ENCODE measurements at regions not wholly inside any gene's neighbourhood (a gene's known extent, or its start where the extent isn't known, plus 50 kb on each side); places are given as distances from the start of the nearest gene placed in this dataset.
"Not testable (repeated sequence)": the region's sequence is repeated elsewhere in the genome, so short reads cannot be mapped to it uniquely, and the experiment has no call there.

DNA sequence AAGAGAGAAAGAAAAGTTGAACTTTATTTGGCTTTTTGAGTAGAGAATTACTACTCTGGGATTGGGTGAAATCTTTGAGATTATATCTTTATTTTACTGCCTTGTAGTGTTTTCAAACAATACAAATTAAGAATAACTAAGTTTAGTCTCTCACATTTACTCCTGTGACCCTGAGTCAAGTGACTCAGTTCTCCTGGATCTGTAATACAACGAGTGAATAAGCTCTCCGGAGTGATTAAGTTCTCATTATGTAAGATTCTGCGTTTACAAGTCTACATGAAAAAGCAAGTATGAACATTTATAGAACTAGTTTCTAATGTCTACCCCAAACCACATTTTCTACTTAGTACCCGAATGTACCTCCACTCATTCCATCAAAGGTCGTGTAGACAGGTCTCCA lies 165.5 kb upstream of the FOLH1 start:
- H3K4me3 ChIP-seq (ENCODE audit: low read length in 2 of 2); H2AK5ac ChIP-seq (ENCODE audit: low read depth, low read length); H2AFZ ChIP-seq (ENCODE audit: low read length); H3K27me3 ChIP-seq (ENCODE audit: control insufficient read depth in 3 of 3, insufficient read depth in 3 of 3, low read depth in 1 of 3, low read length in 3 of 3); H2BK5ac ChIP-seq (ENCODE audit: low read length); DNase-seq (ENCODE audit: low spot score); H2BK15ac ChIP-seq (ENCODE audit: low read length); H4K91ac ChIP-seq (ENCODE audit: low read depth, low read length, poor library complexity); H3K18ac ChIP-seq (ENCODE audit: low read length); H3K79me1 ChIP-seq (ENCODE audit: low read depth, low read length); H3K23ac ChIP-seq (ENCODE audit: low read depth, low read length, poor library complexity); H3K36me3 ChIP-seq (replicated peaks in 1 of 2; ENCODE audit: control insufficient read depth in 2 of 2, insufficient read depth in 2 of 2, low read length in 2 of 2); H3K9ac ChIP-seq (ENCODE audit: low read depth, low read length, poor library complexity); H3K14ac ChIP-seq (ENCODE audit: low read length); H2BK120ac ChIP-seq (ENCODE audit: low read depth, low read length); H2BK12ac ChIP-seq (ENCODE audit: low read length); H3K4me2 ChIP-seq (ENCODE audit: insufficient read depth, low read length, poor library complexity, severe bottlenecking); H3K4ac ChIP-seq (ENCODE audit: low read length); H3K27ac ChIP-seq (replicated peaks; ENCODE audit: low read length); H3K9me3 ChIP-seq (replicated peaks in 1 of 2; ENCODE audit: control insufficient read depth in 2 of 2, insufficient read depth in 1 of 2, low read depth in 1 of 2, low read length in 2 of 2); H4K8ac ChIP-seq (ENCODE audit: low read depth, low read length); H3K4me1 ChIP-seq (ENCODE audit: control insufficient read depth in 2 of 2, insufficient read depth in 1 of 2, low read depth in 1 of 2, low read length in 2 of 2): not testable (repeated sequence)
- no CpG with 5 or more reads among the region's 5 CpGs for WGBS, 2 donors (ENCODE audit: extremely low coverage in 2 of 2, insufficient read length in 2 of 2, insufficient replicate concordance in 1 of 2)

GRCh38 chr11:49373385-49373784 lies 165.0 kb upstream of the FOLH1 start:
- H2BK5ac ChIP-seq (ENCODE audit: low read length); H2BK15ac ChIP-seq (ENCODE audit: low read length); H2AFZ ChIP-seq (ENCODE audit: low read length); H3K4ac ChIP-seq (ENCODE audit: low read length); H3K4me1 ChIP-seq (ENCODE audit: control insufficient read depth in 2 of 2, insufficient read depth in 1 of 2, low read depth in 1 of 2, low read length in 2 of 2); DNase-seq (ENCODE audit: low spot score); H3K9ac ChIP-seq (ENCODE audit: low read depth, low read length, poor library complexity); H3K18ac ChIP-seq (ENCODE audit: low read length); H4K8ac ChIP-seq (ENCODE audit: low read depth, low read length); H3K4me3 ChIP-seq (ENCODE audit: low read length in 2 of 2); H2AK5ac ChIP-seq (ENCODE audit: low read depth, low read length); H2BK120ac ChIP-seq (ENCODE audit: low read depth, low read length); H4K91ac ChIP-seq (ENCODE audit: low read depth, low read length, poor library complexity); H3K23ac ChIP-seq (ENCODE audit: low read depth, low read length, poor library complexity); H3K27me3 ChIP-seq (ENCODE audit: control insufficient read depth in 3 of 3, insufficient read depth in 3 of 3, low read depth in 1 of 3, low read length in 3 of 3); H3K9me3 ChIP-seq (replicated peaks in 1 of 2; ENCODE audit: control insufficient read depth in 2 of 2, insufficient read depth in 1 of 2, low read depth in 1 of 2, low read length in 2 of 2); H3K27ac ChIP-seq (replicated peaks; ENCODE audit: low read length); H3K79me1 ChIP-seq (ENCODE audit: low read depth, low read length); H3K4me2 ChIP-seq (ENCODE audit: insufficient read depth, low read length, poor library complexity, severe bottlenecking); H2BK12ac ChIP-seq (ENCODE audit: low read length); H3K36me3 ChIP-seq (replicated peaks in 1 of 2; ENCODE audit: control insufficient read depth in 2 of 2, insufficient read depth in 2 of 2, low read length in 2 of 2); H3K14ac ChIP-seq (ENCODE audit: low read length): not testable (repeated sequence)

GRCh38 chr11:49372137-49372536 lies 163.7 kb upstream of the FOLH1 start:
- H2AK5ac ChIP-seq (ENCODE audit: low read depth, low read length); H2BK12ac ChIP-seq (ENCODE audit: low read length); H3K23ac ChIP-seq (ENCODE audit: low read depth, low read length, poor library complexity); H3K4me1 ChIP-seq (ENCODE audit: control insufficient read depth in 2 of 2, insufficient read depth in 1 of 2, low read depth in 1 of 2, low read length in 2 of 2); H3K36me3 ChIP-seq (replicated peaks in 1 of 2; ENCODE audit: control insufficient read depth in 2 of 2, insufficient read depth in 2 of 2, low read length in 2 of 2); H3K4me3 ChIP-seq (ENCODE audit: low read length in 2 of 2); H3K27me3 ChIP-seq (ENCODE audit: control insufficient read depth in 3 of 3, insufficient read depth in 3 of 3, low read depth in 1 of 3, low read length in 3 of 3); H3K79me1 ChIP-seq (ENCODE audit: low read depth, low read length); H3K18ac ChIP-seq (ENCODE audit: low read length); H2BK5ac ChIP-seq (ENCODE audit: low read length); H3K9ac ChIP-seq (ENCODE audit: low read depth, low read length, poor library complexity); H4K8ac ChIP-seq (ENCODE audit: low read depth, low read length); H2BK120ac ChIP-seq (ENCODE audit: low read depth, low read length); H3K9me3 ChIP-seq (replicated peaks in 1 of 2; ENCODE audit: control insufficient read depth in 2 of 2, insufficient read depth in 1 of 2, low read depth in 1 of 2, low read length in 2 of 2); H3K14ac ChIP-seq (ENCODE audit: low read length); H3K4ac ChIP-seq (ENCODE audit: low read length); H3K4me2 ChIP-seq (ENCODE audit: insufficient read depth, low read length, poor library complexity, severe bottlenecking); H4K91ac ChIP-seq (ENCODE audit: low read depth, low read length, poor library complexity); H2BK15ac ChIP-seq (ENCODE audit: low read length); H2AFZ ChIP-seq (ENCODE audit: low read length); H3K27ac ChIP-seq (replicated peaks; ENCODE audit: low read length); DNase-seq (ENCODE audit: low spot score): not testable (repeated sequence)

DNA sequence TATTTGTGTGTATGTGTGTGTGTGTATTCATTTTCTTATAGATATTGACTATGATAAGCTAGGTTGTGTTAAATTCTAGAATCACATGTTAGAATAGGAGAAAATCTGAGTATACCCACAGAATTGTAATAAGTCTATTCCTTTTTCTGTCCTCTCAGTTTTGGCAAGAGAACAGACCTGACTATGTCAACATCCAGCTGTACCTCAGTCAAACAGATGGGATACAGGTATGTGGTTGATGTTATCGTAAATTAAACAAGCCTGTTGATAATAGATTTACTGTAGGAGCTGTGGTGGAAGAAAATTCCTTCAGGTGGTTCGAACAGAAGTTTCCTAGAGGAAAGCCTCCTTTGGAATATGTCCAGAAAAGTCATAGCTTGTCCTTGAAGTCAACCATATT lies 160.2 kb upstream of the FOLH1 start:
- DNase-seq (ENCODE audit: low spot score); H3K9ac ChIP-seq (ENCODE audit: low read depth, low read length, poor library complexity); H2BK120ac ChIP-seq (ENCODE audit: low read depth, low read length); H2AFZ ChIP-seq (ENCODE audit: low read length); H2BK15ac ChIP-seq (ENCODE audit: low read length); H3K79me1 ChIP-seq (ENCODE audit: low read depth, low read length); H3K4me1 ChIP-seq (ENCODE audit: control insufficient read depth in 2 of 2, insufficient read depth in 1 of 2, low read depth in 1 of 2, low read length in 2 of 2); H3K14ac ChIP-seq (ENCODE audit: low read length); H3K4ac ChIP-seq (ENCODE audit: low read length); H4K8ac ChIP-seq (ENCODE audit: low read depth, low read length); H2BK12ac ChIP-seq (ENCODE audit: low read length); H3K4me3 ChIP-seq (ENCODE audit: low read length in 2 of 2); H3K27me3 ChIP-seq (ENCODE audit: control insufficient read depth in 3 of 3, insufficient read depth in 3 of 3, low read depth in 1 of 3, low read length in 3 of 3); H2BK5ac ChIP-seq (ENCODE audit: low read length); H2AK5ac ChIP-seq (ENCODE audit: low read depth, low read length); H3K9me3 ChIP-seq (replicated peaks in 1 of 2; ENCODE audit: control insufficient read depth in 2 of 2, insufficient read depth in 1 of 2, low read depth in 1 of 2, low read length in 2 of 2); H3K4me2 ChIP-seq (ENCODE audit: insufficient read depth, low read length, poor library complexity, severe bottlenecking); H4K91ac ChIP-seq (ENCODE audit: low read depth, low read length, poor library complexity); H3K23ac ChIP-seq (ENCODE audit: low read depth, low read length, poor library complexity); H3K36me3 ChIP-seq (replicated peaks in 1 of 2; ENCODE audit: control insufficient read depth in 2 of 2, insufficient read depth in 2 of 2, low read length in 2 of 2); H3K27ac ChIP-seq (replicated peaks; ENCODE audit: low read length); H3K18ac ChIP-seq (ENCODE audit: low read length): not testable (repeated sequence)
- WGBS, 2 donors (ENCODE audit: extremely low coverage in 2 of 2, insufficient read length in 2 of 2, insufficient replicate concordance in 1 of 2), result no CpG with 5 or more reads among the region's 2 CpGs
